ENCODE measurements at regions not wholly inside any gene's neighbourhood (a gene's known extent, or its start where the extent isn't known, plus 50 kb on each side); places are given as distances from the start of the nearest gene placed in this dataset.

GRCh38 chr4:127012549-127012948 lies 620.2 kb upstream of the INTU start:
- no peak for TF ChIP-seq CTCF (IDR thresholded peaks at IDR 0.05 in 4 of 5, conservative IDR thresholded peaks at IDR 0.05 in 1 of 5)
- no peak for TF ChIP-seq POLR2A (IDR thresholded peaks at IDR 0.05)
